H1 (cell line): ENCODE measurements at regions not wholly inside any gene's neighbourhood (a gene's known extent, or its start where the extent isn't known, plus 50 kb on each side); places are given as distances from the start of the nearest gene placed in this dataset.

ENCODE experiments used
- HDAC2 ChIP-seq, 2 experiments: fragments of 300-600 bp in 1 of 2; sonication (generic) in 1 of 2; IDR thresholded peaks; 2 replicates each; pipeline ENCODE4 v1.6.1; 2011 to 2012; ENCODE audit warnings: low read depth in 2 of 2, low read length in 2 of 2, mild to moderate bottlenecking in 2 of 2, moderate library complexity in 2 of 2, borderline replicate concordance in 1 of 2, inconsistent platforms in 1 of 2
- TAF7 ChIP-seq: optimal IDR thresholded peaks from 2 replicates; pipeline ENCODE3; 2011; ENCODE audit warnings: low read depth, mild to moderate bottlenecking, inconsistent platforms, low read length, moderate library complexity, borderline replicate concordance
- USF2 ChIP-seq: IDR thresholded peaks from 2 replicates; pipeline ENCODE4 v1.6.1; 2011; ENCODE audit warnings: low read length, improper control_type of control experiment

- TF ChIP-seq HDAC2 (IDR thresholded peaks at IDR 0.05; ENCODE audit: borderline replicate concordance in 1 of 2, low read depth in 2 of 2, low read length in 2 of 2) (no peak), TAF7 (no peak), USF2 (no peak)
These were observed 84.0 kb upstream of the KLF14 start (continued) for GRCh38 chr7:130818056-130818455.
